ENCODE measurements at regions not wholly inside any gene's neighbourhood (a gene's known extent, or its start where the extent isn't known, plus 50 kb on each side); places are given as distances from the start of the nearest gene placed in this dataset.

DNA sequence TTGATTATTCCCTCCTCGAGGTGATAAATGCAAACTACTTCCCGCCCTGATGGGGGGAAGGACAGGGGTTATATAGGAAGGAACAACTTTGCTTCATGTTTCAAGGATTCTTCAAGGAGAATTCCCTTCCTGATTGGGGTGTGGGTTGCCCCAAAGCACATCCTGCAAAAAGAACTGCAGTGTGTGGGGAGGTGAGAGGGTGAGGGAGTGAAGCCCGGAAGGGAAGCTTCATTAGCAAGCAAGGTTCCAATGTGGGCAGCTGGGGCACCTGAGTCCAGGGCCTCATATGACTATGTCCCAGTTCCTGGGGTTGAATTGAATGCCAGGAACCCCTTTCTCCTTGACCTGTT lies 326.0 kb downstream of the MN1 start:
- DNase-seq (ENCODE audit: low spot score) = no peak

- no peak for DNase-seq (ENCODE audit: low spot score)
Observed at GRCh38 chr22:27476318-27476717, 325.2 kb downstream of the MN1 start.

GRCh38 chr22:27476729-27477128 lies 324.8 kb downstream of the MN1 start:
- DNase-seq (ENCODE audit: low spot score) = no peak

DNA sequence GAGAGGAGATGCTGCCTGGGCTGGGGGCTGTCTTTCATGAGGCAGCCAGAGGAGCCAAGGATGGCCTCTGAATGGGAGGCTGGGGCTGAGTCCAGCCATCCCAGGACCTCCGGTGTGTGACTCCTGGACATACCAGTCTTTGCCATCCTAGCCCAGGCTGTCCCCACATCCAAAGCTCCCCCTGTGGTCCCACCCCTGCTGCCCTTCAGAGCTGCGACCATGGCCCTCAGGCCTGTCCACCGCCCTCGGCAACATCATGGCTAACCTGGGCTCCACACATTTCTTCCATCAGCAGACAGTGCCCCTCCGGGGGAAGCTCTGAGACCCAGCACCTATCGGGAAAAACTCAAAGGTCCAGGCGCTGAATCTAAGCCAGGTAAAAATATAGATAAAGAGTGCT lies 324.4 kb downstream of the MN1 start:
- no peak for DNase-seq (ENCODE audit: low spot score)

DNA sequence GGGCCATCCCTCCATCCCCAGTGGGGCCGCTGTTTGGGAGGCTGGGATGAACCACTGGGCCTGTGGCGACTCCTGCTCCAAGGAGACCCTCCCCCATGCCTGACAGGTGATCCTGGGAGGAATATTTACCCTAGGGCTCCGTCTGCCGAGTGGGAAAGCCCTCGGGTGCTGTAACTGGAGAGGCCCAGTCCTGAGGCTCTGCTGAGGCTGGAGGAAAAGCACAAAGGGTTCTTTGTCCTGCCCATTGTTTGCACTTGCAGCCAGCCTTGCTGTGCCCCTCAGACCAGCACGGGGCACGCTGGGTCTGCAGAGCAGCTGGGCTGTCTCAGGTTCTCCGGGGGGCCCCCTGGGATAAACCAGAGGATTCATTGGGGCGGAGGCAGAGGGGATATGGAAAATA lies 321.1 kb downstream of the MN1 start:
- no peak for DNase-seq (ENCODE audit: low spot score)

- no peak for DNase-seq (ENCODE audit: low spot score)
Observed at GRCh38 chr22:27482402-27482801, 319.2 kb downstream of the MN1 start.

DNA sequence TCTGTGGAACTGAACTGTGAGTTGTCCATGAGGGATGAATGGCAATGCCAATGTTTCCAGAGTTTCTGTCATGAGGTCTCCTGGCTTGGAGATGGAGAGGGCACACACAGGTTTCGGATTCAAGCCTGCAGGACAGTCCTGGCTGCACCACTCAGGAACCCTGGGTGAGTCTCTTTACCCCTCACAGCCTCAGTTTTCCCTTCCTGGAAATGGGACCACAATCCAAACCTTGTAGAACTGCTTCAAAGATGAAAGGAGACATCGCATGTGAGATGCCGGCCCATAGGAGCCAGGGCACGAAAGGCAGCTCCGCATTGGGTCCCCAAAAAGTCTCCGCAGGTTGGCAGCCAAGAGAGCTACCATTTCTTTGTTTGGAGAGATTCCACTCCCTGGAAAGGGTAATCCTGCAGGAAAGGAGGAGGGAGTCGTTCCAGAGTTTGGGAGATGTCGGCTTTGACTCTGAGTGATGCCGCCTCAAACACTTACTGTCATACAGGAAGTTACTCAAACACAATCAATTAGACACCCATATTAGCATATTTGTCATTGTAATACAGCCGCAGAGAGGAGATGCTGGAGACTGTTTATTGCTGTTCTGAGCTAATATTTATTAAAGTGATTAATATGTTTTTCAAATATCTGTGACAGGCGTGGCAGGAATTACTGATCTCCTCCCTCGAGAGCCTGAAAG lies 318.3 kb downstream of the MN1 start:
- no peak for DNase-seq (ENCODE audit: low spot score)

- DNase-seq (ENCODE audit: low spot score) = no peak
Observed at GRCh38 chr22:27485842-27486241, 315.7 kb downstream of the MN1 start.

GRCh38 chr22:27487600-27488452 lies 313.7 kb downstream of the MN1 start:
- no peak for DNase-seq (ENCODE audit: low spot score)

DNA sequence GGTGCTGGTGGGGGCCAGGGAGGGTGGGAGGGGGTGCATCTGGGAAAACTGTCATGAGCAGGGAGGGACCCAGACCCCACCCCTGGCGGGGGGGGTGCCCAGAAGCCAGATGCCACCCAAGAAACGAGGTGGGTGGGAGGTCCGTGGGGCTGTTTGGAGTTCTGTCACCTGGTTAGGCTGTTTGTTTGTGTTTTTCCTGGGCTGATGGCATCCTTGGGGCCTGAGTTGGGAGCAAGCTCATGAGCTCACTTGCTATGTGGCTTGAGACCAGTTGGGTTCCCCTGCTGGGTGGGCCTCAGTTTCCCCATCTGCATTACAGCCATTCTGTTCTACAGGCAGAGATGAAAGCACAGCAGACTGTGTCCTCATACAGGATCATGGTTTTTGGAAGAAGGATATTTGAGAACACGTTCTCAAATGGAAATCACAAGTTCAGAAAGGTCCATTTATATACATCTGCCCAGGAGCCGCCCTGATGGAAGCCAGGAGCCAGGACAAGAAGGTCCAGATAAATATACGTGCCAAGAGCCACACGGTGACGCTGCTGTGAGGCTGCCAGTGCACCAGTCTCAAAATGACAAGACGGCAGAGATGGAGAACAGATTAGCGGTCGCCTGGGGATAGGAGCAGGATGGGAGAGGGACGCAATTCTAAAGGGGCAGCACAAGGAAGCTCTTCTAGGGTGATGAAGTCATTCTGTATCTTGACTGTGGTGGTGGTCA lies 312.9 kb downstream of the MN1 start:
- no peak for DNase-seq (ENCODE audit: low spot score)

DNA sequence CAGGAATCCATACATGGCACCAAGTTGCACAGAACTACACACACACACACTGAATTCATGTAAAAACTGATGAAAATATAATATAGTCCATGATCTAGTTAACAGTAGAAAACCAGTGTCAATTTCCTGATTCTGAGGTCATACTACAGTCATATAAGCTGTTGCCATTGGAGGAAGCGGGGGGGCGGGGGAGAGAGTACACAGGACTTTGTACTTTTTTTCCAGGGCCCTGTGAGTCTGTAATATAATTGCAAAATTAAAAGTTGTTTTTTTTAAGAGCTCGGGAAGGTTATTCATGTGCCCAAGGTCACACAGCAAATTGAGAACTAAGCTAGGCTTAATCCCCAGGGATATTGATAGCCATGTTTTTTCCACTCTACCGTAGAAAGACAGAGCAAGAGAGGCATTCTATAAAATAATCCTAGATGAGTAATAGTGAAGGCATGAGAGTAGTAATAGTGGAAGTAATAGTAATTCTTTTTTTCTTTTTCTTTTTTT lies 312.3 kb downstream of the MN1 start:
- no peak for DNase-seq (ENCODE audit: low spot score)

DNA sequence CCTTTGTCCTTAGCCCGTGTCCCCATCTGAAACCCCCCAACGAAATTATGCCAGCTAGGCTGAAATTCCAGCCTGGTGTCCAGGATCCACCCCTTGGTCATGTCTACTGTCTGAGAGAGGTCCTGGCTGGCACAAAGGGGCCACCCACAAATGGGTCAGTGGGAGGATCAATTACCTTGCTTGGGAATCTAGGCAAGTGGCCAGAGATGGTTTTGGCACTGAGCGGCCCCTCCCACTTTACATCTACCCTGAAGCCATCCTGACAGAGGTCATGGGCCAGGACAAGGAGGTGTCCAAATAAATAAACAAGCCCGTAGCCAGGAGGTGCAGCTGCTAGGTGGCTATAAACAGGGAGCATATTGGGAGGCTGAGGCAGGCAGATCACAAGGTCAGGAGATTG lies 311.5 kb downstream of the MN1 start:
- DNase-seq (ENCODE audit: low spot score) = no peak

GRCh38 chr22:27491888-27492287 lies 309.7 kb downstream of the MN1 start:
- no peak for DNase-seq (ENCODE audit: low spot score)

- no peak for DNase-seq (ENCODE audit: low spot score)
Observed at GRCh38 chr22:27492566-27493201, 308.9 kb downstream of the MN1 start.

DNA sequence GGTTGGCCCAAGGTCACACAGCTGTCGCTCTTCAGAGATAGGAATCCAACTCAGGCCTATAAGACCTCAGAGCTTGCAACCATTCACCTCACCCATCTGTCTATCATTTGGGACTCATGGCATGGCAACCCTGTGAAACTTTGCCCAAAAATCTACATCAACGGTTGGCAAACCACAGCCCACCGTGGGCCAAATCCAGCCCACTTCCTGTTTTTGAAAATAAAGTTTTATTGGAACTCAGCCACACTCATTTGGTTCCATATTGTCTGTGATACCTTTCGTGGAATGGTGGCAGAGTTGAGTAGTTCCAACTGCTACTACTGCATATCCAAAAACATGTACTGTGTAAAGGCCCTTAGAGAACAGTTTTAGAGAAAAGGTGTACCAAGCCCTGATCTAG lies 307.8 kb downstream of the MN1 start:
- DNase-seq (ENCODE audit: low spot score) = no peak

DNA sequence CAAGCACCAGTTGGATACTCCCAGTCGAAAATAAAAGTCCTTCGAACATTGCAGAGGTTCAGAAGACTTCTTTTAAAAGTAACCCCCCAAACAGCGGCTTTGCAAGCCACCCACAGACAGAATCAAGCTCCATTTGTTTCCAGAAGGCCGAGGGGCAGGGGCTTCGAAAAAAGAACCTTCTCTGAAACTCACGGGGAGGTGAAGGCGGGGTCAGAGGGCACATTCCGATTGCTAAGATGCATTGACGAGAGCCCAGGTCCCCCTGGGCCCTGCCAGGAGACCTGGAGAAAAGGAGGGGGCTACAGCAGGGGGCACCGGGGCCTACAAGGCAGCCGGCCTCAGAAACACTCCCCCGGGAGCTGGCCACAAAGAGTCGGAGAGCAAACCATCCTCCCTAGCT lies 306.8 kb downstream of the MN1 start:
- DNase-seq (ENCODE audit: low spot score) = no peak

DNA sequence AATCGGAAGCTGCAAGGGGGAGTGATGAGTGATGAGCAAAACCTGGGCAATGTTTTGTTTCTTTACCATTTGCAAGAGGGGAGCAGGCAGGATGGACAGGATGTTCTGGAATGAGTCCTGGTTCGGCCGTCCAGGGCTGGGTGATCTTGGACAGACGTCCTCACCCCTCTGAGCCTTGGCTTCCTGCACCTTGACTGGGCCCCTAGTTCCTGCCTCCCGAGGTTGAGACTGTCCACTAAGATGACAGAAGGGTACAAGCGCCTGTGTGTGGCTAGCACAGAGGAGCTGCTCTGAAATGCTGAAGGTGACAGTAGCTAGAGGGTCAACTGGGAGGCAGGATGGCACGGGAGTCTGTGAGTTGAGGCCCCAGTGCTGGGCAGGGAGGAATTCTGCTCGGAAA lies 306.2 kb downstream of the MN1 start:
- no peak for DNase-seq (ENCODE audit: low spot score)

- no peak for DNase-seq (ENCODE audit: low spot score)
Observed at GRCh38 chr22:27499121-27499520, 302.4 kb downstream of the MN1 start.

- no peak for DNase-seq (ENCODE audit: low spot score)
Observed at GRCh38 chr22:27501191-27501936, 300.2 kb downstream of the MN1 start.

DNA sequence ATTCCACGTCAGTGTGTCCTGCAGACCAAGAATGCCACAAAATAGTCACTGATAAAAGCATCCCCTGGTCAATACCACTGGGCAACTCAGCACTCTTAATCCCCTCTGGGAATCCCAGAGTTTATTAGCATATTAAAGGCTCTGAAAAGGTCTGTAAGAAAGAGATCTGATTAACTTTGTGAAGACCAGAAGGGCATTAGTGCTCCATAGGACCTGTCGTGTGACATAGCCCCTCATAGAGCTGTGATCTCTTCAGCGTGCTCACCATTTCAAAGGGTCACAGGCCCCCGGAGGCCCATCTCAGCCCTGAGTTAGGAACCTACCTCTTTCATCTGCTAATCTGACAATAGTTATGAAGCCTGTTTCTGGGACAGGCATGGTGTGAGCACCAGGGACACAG lies 299.2 kb downstream of the MN1 start:
- no peak for DNase-seq (ENCODE audit: low spot score)

- no peak for DNase-seq (ENCODE audit: low spot score)
Observed at GRCh38 chr22:27504360-27505253, 296.9 kb downstream of the MN1 start.

All from hematopoietic multipotent progenitor cell treated with erythropoietin and hydrocortisone succinate and interleukin-3 and kit ligand, for 15 days (in vitro differentiated cells).